Astrocyte of the cerebellum (primary cell): ENCODE measurements at regions not wholly inside any gene's neighbourhood (a gene's known extent, or its start where the extent isn't known, plus 50 kb on each side); places are given as distances from the start of the nearest gene placed in this dataset.

Experiments
- DNase-seq: peaks from one replicate; pipeline ENCODE4 v3.0.0-alpha.2; 2011; ENCODE audit warnings: low read depth
- H3K4me3 ChIP-seq: 2 replicates; pipeline ENCODE4 v1.5.1; 2011; ENCODE audit warnings: mild to moderate bottlenecking, low read depth, low read length, moderate library complexity
- in situ Hi-C: cut with HindIII; loops from 2 replicates; pipeline ENCODE4 v1.10.0; 2017; ENCODE audit warnings: low sequenced_read_pairs
- TF ChIP-seq, protein P1 (sequence below): IDR thresholded peaks from 2 replicates; pipeline ENCODE4 v1.5.1; 2012; ENCODE audit warnings: low read length, low read depth, moderate library complexity, mild to moderate bottlenecking; ENCODE audit errors: missing control alignments

DNA sequence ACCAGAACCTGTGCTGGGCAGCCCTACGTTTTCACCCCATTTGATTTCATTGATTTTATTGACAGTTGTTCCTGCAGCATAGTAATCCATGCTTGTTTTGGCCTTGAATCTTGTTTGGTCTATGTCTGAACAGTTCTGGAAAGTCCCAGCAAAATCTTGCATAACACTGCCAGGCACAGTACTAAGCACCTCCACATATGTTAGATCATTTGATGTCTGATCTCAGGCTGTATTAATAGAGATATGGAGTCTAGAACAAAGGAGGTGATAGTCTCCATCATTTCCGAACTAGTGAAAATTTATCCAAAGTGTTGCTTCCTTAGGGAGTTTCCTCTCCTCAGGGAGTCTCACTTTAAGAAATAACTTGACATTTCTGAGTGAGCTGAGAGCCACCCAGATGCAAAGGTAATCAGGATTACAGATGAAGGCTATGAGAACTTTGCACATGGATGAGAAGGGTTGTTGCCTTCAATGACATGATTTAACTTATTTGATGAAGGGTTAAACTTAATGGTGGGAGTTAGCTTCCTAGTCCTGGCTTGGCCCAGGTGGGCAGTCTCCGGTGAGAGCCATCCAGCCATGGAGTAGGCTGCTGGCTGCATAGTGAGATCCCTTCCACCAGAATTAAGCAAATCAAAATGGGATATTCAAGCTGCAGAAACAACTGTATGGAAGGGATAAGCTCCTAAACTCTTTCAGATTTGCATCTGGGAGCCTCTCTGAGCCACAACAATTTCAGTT is 173.8 kb upstream of the MVB12B start:
- TF ChIP-seq, protein P1, sequence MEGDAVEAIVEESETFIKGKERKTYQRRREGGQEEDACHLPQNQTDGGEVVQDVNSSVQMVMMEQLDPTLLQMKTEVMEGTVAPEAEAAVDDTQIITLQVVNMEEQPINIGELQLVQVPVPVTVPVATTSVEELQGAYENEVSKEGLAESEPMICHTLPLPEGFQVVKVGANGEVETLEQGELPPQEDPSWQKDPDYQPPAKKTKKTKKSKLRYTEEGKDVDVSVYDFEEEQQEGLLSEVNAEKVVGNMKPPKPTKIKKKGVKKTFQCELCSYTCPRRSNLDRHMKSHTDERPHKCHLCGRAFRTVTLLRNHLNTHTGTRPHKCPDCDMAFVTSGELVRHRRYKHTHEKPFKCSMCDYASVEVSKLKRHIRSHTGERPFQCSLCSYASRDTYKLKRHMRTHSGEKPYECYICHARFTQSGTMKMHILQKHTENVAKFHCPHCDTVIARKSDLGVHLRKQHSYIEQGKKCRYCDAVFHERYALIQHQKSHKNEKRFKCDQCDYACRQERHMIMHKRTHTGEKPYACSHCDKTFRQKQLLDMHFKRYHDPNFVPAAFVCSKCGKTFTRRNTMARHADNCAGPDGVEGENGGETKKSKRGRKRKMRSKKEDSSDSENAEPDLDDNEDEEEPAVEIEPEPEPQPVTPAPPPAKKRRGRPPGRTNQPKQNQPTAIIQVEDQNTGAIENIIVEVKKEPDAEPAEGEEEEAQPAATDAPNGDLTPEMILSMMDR: no peak
- DNase-seq: no peak
- in situ Hi-C loops: no loop called here
- H3K4me3 ChIP-seq: no peak overlapping the region

DNA sequence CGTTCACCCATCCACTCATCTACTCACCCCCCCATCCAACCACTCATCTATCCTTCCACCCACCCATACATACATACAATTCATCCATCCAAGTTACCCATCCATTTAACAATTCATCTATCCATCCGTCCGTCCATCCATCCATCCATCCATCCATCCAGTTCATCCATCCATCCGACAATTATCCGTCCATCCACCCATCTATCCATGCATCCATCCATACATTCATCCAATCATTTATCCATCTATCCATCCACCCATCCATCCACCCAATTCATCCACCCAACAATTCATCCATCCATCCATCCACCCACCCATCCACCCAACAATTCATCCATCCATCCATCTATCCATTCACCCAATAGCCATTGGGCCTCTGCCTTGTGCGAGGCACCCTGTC is 173.2 kb upstream of the MVB12B start:
- DNase-seq: no peak
- TF ChIP-seq, protein P1: no peak
- no peak overlapping the region for H3K4me3 ChIP-seq
- in situ Hi-C loops: no loop called here

DNA sequence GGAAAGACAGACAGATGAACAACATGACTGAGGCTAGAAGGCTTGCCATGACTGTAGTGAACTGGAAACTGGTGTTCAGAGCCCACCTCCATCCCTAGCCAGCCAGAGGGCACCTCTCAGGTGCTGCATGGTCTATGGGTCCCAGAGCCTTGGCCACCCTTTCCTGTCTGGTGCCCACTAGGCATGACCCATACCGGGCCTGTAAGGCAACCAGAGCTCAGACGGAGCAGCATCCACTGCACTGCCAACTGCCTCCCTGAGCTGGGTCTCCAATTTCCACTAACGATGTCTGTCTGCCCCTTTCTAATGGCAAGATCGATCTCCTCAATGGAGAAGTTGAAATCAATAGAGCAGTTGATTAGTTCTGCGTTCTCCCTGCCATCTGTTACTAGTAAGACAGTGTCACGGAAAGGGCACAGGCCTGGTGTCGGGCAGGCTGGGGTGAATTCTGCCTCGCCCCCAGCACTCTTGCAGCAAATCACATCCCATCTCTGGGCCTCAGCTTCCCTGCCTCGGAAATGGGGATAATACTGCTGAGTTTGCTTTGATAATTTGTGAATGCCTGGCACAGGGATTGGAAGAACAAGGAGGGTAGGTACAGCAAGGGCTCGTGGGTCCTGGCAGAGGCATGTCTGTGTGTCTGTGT is 172.3 kb upstream of the MVB12B start:
- TF ChIP-seq, protein P1: no peak
- in situ Hi-C loops: no loop called here
- DNase-seq: no peak

DNA sequence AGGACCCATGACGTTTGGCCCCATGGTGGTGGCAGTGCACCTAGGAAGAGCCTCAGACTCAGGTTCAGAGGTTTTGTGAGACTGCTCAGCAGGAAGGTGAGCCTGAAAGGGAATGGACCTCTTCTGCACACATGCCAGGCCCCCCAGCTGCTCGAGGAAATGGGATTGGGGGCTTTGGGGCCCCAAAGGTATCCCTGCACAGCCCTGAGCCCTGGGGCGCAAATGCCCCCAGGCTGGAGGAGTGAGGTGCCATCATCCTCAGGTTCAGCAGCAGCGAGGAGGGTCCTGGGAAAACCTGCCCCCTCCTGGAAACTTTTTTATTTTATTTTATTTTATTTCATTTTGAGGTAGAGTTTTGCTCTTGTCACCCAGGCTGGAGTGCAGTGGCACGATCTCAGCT is 171.8 kb upstream of the MVB12B start:
- TF ChIP-seq, protein P1: no peak
- in situ Hi-C loops: no loop called here
- DNase-seq: no peak
- H3K4me3 ChIP-seq: no peak overlapping the region

More for the DNA sequence above, 172.3 kb upstream of the MVB12B start:
- H3K4me3 ChIP-seq: no peak overlapping the region

DNA sequence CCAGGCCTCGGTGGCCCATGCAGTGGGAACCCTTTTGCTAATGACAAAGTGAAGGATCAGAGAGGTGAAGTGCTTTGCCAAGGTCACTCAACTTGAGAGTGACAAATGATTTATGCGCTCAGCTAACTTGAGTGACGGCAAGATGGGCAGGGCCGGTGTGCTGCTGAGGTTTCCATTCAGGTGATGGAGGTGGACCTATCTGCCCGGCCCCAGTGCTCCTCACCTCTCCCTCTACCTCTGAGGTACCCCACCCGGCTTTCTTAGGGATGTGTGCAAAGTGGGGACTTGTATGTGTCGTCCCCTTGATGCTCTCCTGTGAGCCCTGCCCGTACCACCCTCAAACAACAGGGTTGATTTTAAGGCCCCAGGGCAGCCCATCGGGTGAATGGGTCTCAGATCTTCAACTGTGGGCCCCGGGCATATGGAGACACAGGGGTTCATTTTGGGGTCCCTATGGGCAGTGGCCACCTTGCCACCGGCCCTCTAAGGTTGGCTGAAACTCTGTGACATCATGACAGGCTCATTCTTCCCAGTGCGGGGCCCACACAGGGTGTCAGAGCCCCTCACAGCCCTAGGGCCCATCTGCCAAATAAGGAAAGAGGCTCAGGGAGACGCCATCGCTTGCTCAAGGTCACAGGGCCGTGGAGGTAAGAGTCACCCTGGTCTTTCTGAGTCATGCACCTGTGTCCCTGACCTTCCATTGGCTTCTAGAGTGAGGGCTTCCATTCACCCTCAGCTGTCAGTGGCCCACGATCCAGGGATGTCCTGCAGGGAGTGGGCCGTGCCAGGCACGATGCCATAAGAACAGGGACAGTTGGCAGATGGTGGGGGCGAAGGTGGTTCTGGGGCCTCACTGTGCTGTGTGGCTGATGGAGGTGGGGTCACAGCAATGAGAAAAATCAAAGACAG is 170.6 kb upstream of the MVB12B start:
- no peak overlapping the region for H3K4me3 ChIP-seq
- no peak for DNase-seq
- in situ Hi-C loops: no loop called here
- TF ChIP-seq, protein P1: no peak

DNA sequence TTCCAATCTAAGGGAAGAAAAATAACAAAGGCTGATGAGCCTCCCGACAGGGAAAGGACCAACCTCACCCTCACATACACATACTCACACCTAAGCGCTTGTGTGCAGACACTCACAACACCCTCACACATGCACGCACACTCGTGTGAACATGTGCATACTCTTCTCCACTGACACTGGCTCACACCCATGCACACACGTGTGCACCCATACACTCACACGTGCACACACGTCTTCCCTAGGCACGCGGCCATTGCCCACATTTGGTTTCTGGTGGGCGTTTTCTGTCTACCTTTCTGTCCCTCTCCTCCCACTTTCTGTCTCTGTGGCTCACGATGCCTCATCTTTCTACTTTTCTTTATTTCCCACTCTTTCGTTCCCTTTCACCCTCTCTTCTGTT is 169.7 kb upstream of the MVB12B start:
- DNase-seq: no peak
- in situ Hi-C loops: no loop called here
- no peak overlapping the region for H3K4me3 ChIP-seq
- TF ChIP-seq, protein P1: no peak
